Stimulated activated CD8-positive, alpha-beta memory T cell treated with anti-CD3 and anti-CD28 coated beads, Interleukin-15, amount 100 ng/mL, for 4 hours (primary cell): ENCODE measurements at regions not wholly inside any gene's neighbourhood (a gene's known extent, or its start where the extent isn't known, plus 50 kb on each side); places are given as distances from the start of the nearest gene placed in this dataset.
"Not testable (repeated sequence)": the region's sequence is repeated elsewhere in the genome, so short reads cannot be mapped to it uniquely, and the experiment has no call there.

ENCODE experiments used
- DNase-seq, 2 donors: peaks; one replicate each; pipeline ENCODE4 v3.0.0-alpha.2; 2020; ENCODE audit warnings: low read depth in 2 of 2

GRCh38 chr17:83190601-83191387, 111.4 kb downstream of the METRNL start:
- no peak for DNase-seq

GRCh38 chr17:83191388-83192160, 112.2 kb downstream of the METRNL start:
- DNase-seq: no peak

- no peak for DNase-seq
These were observed 112.9 kb downstream of the METRNL start for GRCh38 chr17:83192161-83192788.

- not testable (repeated sequence) for DNase-seq
These were observed 113.5 kb downstream of the METRNL start for GRCh38 chr17:83192789-83193335.

DNA sequence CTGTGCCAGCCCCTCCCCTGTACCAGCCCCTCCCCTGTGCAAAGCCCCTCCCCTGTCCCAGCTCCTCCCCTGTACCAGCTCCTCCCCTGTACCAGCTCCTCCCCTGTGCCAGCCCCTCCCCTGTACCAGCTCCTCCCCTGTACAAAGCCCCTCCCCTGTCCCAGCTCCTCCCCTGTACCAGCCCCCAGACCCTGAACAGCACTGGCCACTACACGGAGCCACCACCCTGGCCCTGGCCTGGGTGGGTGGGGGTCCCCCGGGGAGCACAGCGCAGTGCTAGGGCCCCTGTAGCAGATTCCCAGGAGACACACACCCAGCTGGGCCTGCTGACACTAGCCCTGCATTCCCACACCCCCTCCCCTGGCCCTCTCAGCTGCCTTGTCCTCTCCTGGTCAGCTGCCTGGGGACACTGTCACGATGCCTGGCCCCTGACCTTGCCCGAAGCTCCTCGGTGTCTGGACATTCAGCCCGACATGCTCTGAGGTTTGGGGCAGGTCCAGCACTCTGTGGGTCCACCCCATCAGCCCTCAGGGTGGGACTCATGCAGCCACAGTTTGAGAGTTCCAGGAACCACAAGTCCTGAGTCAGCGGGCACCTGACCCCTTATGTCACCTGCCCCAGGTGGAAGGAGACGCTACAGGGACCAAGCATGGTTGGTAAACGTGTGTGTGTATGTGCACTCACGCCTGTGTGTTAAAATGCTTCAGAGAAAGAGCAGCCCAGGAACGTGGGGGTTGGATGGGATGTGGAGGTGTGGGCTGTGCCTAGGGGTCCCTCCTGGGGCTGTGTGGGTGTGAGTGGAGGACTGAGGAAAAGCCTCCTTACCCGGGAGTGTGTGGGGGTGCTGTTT, 114.2 kb downstream of the METRNL start:
- DNase-seq: no peak

- no peak for DNase-seq
These were observed 114.8 kb downstream of the METRNL start for GRCh38 chr17:83194186-83194561.

- no peak for DNase-seq
These were observed 115.4 kb downstream of the METRNL start for GRCh38 chr17:83194761-83195329.

DNA sequence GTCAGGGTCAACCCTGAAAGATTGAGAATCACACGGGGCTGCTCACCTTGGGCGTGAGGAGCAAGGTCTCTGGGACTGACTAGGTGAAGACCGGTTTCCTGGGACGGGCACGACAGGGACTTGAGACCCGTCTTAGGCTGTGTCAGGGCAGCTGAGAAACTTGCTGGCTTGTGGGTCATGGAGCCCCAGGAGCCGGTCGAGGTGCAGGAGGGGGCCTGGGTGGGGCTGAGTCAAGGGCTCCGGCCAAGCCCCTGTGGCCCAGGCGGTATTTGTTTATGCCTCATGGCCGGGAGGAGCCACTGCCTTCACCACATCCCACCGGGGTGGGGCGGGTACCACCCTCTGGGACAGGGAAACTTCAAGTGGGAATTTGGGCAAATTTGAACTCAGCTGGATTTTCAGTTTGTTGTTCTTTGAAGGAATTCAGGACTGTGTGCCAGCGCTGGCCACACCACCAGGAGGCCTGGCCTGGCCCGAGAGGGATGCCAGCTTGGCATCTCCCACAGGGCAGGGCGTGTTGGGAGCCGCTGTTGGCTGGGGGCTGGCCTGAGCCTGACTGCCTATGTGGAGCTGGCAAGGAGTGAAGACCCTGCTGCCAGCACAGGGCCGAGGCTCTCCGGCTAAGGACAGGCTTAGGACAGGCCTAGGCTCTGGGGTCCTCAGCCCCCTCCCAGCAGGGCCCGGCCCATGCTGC, 116.1 kb downstream of the METRNL start:
- DNase-seq: no peak

GRCh38 chr17:83196024-83196365, 116.6 kb downstream of the METRNL start:
- no peak for DNase-seq

GRCh38 chr17:83196366-83196765, 117.0 kb downstream of the METRNL start:
- DNase-seq: no peak

DNA sequence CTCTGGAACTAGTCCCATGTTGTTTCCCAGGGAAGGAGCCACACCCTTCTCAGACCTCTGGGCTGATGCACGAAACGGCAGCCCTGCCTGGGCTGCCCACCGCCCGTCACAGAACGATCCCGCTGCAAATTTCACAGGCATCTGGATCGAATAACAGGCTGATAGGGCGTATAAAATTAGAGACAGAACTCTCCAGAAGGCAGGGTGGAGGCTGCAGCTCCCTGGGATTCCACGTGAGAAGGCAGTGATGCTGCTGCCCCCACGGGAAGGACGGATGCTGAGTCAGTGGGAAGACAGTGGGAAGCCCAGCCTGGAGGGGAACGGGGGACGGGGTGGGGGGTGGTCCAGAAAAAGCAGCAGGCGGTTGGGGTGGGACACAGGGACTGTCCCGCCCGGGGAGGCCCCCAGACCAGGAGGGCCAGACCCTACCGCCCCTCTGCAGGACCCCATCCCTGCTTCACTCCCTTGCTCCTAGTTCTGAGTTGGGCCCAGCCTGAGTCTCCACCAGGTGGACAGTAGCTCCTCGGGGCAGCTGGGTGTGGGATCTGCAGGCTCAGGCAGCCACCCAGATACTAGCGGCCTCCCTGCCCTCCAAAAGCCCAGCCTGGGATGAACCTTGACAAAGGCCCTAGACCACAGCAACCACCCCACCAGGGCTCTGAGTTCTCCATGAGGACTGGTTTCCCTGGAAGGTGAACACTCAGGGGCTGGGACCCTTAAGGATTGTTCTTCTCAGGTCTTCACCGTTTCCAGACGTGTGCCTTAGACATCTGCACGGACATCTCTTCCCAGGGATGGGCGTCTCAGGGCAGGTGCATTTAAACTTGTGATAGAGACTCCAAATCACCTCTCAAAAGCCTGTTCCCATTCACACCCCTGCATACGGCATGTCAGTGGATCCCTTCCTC, 117.8 kb downstream of the METRNL start:
- no peak for DNase-seq

DNA sequence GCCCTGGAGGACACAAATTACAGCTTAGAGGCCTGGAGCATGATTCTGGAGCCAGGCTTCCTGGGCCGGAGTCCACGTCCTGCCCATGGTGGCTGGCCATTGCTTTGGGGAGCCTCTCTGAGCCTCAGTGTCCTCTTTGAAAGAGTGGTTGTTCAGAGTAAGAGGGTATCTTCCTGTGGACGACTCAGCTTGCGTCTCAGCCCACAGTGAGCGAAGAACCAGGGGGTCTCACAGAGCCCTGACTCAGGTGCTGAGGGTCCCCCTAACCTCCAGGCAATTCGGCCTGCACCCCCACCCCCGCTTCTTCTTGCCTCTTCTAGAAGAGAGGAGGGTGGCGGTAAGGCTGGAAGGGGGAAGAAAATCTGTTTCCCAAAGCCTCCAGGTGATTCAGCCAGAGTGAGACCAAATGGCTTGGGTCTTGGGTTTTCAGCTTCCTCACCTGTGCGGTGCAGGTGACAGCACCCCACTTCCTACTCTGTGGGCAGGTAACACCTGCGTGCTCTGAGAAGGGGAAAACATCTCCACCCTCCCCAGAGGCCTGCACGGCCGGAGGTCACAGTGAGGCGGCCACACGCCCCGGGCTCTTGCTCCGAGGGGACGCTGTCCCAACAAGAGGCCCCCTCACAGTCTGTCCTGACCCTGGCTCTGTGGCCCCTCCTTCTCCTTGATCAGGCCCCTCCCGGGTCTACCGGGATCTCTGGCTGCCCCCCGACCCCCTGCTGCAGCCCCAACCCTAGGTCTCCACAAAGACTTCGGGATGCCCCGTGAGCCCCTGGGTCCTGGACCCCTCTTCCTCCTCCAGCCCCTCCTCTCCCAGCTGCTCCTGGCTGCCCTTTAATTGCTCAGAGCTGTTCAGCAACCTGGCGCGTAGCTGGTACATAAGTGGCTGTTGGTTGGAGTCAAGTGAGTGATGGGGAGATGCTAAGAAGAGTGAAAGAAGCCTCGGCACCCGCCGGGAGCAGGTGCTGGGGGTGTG, 119.2 kb downstream of the METRNL start:
- DNase-seq: no peak

GRCh38 chr17:83199500-83200201, 120.2 kb downstream of the METRNL start:
- DNase-seq: peak in 1 of 2 donors; percentile 33

GRCh38 chr17:83200231-83200699, 120.9 kb downstream of the METRNL start:
- peak in 1 of 2 donors; percentile 55 for DNase-seq

- DNase-seq: no peak
These were observed 121.3 kb downstream of the METRNL start for GRCh38 chr17:83200751-83201150.

DNA sequence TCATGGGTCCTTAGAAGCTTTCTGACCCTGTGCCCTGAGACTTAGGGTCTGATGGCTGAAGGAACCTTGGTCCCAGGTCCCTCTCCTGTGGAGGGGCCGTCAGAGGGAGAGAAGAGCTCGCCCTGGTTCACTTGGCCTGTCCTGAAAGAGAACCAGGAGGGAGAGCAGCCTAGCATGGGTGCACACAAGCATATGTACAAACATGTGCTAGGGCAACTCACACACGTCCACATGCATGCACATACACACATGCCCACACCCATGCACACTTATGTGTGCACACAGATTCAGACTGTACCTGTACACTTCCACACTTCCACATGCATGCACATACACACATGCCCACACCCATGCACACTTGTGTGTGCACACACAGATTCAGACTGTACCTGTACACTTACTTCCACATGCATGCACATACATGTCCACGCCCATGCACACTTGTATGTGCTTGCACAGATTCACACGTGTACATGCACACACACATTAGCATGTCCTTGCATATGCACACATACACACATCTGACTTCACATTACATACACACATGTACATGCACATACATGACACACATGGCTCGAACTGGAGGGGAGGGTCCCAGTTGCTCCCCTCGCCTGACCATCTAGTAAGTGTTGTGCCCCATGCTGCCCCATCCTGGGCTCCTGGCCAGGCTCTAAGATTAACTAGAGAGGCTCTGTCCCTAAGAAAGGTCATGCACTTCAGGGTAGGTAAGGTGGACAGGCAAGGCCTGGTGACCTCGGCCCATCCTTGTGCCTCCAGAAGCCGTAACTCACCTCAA, 122.0 kb downstream of the METRNL start:
- no peak for DNase-seq
